ENCODE measurements at regions not wholly inside any gene's neighbourhood (a gene's known extent, or its start where the extent isn't known, plus 50 kb on each side); places are given as distances from the start of the nearest gene placed in this dataset.

GRCh38 chr18:45379903-45380302 lies 235.4 kb upstream of the SLC14A2 start (continued):
- TF ChIP-seq ZBTB39 (CRISPR knock-in tag; IDR thresholded peaks at IDR 0.05) (no peak), ZBTB34 (CRISPR knock-in tag; IDR thresholded peaks at IDR 0.05) (no peak), SMC3 (IDR thresholded peaks at IDR 0.05; ENCODE audit: low read length) (no peak), ZBTB1 (CRISPR knock-in tag; IDR thresholded peaks at IDR 0.05; ENCODE audit: borderline replicate concordance) (no peak), ZNF589 (CRISPR knock-in tag; conservative IDR thresholded peaks at IDR 0.05) (no peak), FOXC1 (CRISPR knock-in tag; IDR thresholded peaks at IDR 0.05; ENCODE audit: borderline replicate concordance) (no peak)

- Histone ChIP-seq H3K4me3 (replicated peaks in 1 of 3; ENCODE audit: insufficient read depth in 1 of 3, low read depth in 2 of 3, low read length in 3 of 3) (no peak overlapping the region), H3K27ac (ENCODE audit: extremely low read length, insufficient read depth, low read length) (no peak overlapping the region), H3K9ac (ENCODE audit: insufficient read depth, low read depth, low read length) (no peak overlapping the region), H3K9me3 (ENCODE audit: low read length) (no peaks in the 10 kb centered on the region), H3K79me2 (ENCODE audit: insufficient read depth, low read length) (no peaks in the 10 kb centered on the region), H2AFZ (ENCODE audit: low read length) (no peak overlapping the region), H3K36me3 (replicated peaks in 1 of 2; ENCODE audit: control insufficient read depth in 1 of 2, insufficient read depth in 2 of 2, low read length in 2 of 2) (no peaks in the 10 kb centered on the region), H3K4me2 (ENCODE audit: low read depth, low read length) (no peak overlapping the region), H3K27me3 (ENCODE audit: control insufficient read depth in 1 of 2, insufficient read depth in 2 of 2, low read length in 2 of 2) (no peaks in the 10 kb centered on the region), H4K20me1 (ENCODE audit: insufficient read depth, low read length) (no peaks in the 10 kb centered on the region), H3K4me1 (ENCODE audit: insufficient read depth, low read length) (no peaks in the 10 kb centered on the region)
- WGBS (ENCODE audit: low lambda C conversion rate): 4% methylated on average over 1 of the region's 1 CpG
- ATAC-seq (no peak), FAIRE-seq (no peak), DNase-seq (ENCODE audit: low spot score) (no peak)
- no peak for TF ChIP-seq PPARG (CRISPR knock-in tag; conservative IDR thresholded peaks at IDR 0.05)
- TF ChIP-seq FOSL2 (CRISPR knock-in tag; IDR thresholded peaks at IDR 0.05): no peak
- TF ChIP-seq ARNTL (CRISPR knock-in tag; IDR thresholded peaks at IDR 0.05): no peak
- ChIA-PET POLR2A (no interaction called here), CTCF (ENCODE audit: low intra/inter-chr PET ratio, low total read pairs) (no interaction called here)
- in situ Hi-C loops (cut with HindIII; ENCODE audit: extremely low pct_ligation_motif_present, low pct_unique_long_range_greater_than_20kb) (loop anchor here (5.0 kb wide), 1 partner anchor 1759 kb away; no protein-coding TSS in a partner anchor), intact Hi-C loops (cut with micrococcal nuclease; ENCODE audit: unreplicated experiment) (loop anchor here (5.0 to 10.0 kb wide), 2 partner anchors 1246 to 1759 kb away; no protein-coding TSS in a partner anchor)
- no TSS peak for BruUV-seq (replicated peaks)
Observed at GRCh38 chr18:45381282-45381681, 234.0 kb upstream of the SLC14A2 start.
